Subcutaneous abdominal adipose tissue (tissue), 5 donors: ENCODE measurements at regions not wholly inside any gene's neighbourhood (a gene's known extent, or its start where the extent isn't known, plus 50 kb on each side); places are given as distances from the start of the nearest gene placed in this dataset.

Experiments used
- H3K27ac ChIP-seq: one replicate; pipeline ENCODE4 v1.7.0; 2013; ENCODE audit warnings: low read depth, mild to moderate bottlenecking, inconsistent platforms, low read length, moderate library complexity
- H3K27me3 ChIP-seq, 5 donors: one replicate each; pipeline ENCODE4 v1.7.0; 2013; ENCODE audit warnings: low read length in 5 of 5, inconsistent platforms in 1 of 5; ENCODE audit not compliant: control insufficient read depth in 5 of 5, insufficient read depth in 4 of 5
- H3K36me3 ChIP-seq, 5 donors: one replicate each; pipeline ENCODE4 v1.7.0; 2013; ENCODE audit warnings: low read length in 5 of 5; ENCODE audit not compliant: control insufficient read depth in 5 of 5, insufficient read depth in 5 of 5
- H3K4me1 ChIP-seq, 5 donors: one replicate each; pipeline ENCODE4 v1.7.0; 2013; ENCODE audit warnings: low read length in 5 of 5, mild to moderate bottlenecking in 3 of 5, moderate library complexity in 1 of 5; ENCODE audit not compliant: control insufficient read depth in 5 of 5, insufficient read depth in 5 of 5
- H3K4me3 ChIP-seq, 5 donors: one replicate each; pipeline ENCODE4 v1.7.0; 2013; ENCODE audit warnings: low read length in 5 of 5, low read depth in 1 of 5
- H3K9ac ChIP-seq, 5 donors: one replicate each; pipeline ENCODE4 v1.7.0; 2013; ENCODE audit warnings: low read length in 5 of 5, mild to moderate bottlenecking in 4 of 5, moderate library complexity in 3 of 5
- H3K9me3 ChIP-seq, 5 donors: one replicate each; pipeline ENCODE4 v1.7.0; 2013; ENCODE audit warnings: low read length in 5 of 5; ENCODE audit not compliant: control insufficient read depth in 5 of 5
- donor health status: healthy.
- donor health status: healthy.
- donor health status: healthy.
- donor health status: healthy.
- donor health status: healthy.

DNA sequence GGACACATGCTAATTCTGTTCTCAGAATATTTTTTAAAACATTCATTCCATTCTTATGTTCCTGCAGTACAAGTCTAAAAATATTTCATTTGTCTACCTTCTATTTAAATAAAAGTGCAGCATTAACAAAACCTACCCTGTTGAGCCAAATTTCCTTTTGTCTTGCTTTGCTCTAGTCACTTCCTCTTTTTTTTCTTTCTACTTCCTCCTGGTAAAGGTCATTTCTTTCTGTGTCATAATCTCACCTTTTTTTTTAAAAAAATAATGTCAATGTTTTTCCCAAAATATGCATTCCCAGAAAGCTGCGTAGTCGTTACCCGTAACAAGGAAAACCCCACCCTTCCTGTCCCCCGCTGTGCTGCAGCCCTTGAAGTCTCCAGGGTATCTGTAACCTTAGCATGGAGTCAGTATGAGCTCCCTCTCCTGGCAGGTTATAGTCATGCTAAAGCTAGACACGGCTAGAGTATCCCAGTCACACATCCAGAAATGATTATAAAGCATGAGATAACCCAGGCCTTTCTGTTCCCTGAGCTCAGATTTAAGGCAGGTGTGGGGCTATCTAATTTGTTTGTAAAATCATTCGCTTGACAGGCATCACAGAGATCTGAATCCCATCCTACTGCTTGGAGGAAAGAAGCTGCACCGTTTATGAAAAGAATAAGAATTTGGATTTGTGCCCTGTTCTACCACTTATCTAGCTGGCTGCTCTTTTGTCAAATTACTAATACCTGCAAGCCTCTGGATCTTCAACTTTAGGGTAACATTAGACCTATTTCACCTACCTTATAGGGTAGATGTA is 51.1 kb upstream of the EED start:
- Histone ChIP-seq H3K9ac (peak overlapping the region in 4 of 5 donors; percentile 8 to 34 (median 26)), H3K36me3 (no peaks in the 10 kb centered on the region), H3K4me3 (peak overlapping the region; percentile 8 to 46 (median 37)), H3K27ac (peak overlapping the region; percentile 70), H3K9me3 (no peaks in the 10 kb centered on the region), H3K4me1 (peaks cover 5 to 36% (median 25%) of the 10 kb centered on the region in 5 donors), H3K27me3 (no peaks in the 10 kb centered on the region)

DNA sequence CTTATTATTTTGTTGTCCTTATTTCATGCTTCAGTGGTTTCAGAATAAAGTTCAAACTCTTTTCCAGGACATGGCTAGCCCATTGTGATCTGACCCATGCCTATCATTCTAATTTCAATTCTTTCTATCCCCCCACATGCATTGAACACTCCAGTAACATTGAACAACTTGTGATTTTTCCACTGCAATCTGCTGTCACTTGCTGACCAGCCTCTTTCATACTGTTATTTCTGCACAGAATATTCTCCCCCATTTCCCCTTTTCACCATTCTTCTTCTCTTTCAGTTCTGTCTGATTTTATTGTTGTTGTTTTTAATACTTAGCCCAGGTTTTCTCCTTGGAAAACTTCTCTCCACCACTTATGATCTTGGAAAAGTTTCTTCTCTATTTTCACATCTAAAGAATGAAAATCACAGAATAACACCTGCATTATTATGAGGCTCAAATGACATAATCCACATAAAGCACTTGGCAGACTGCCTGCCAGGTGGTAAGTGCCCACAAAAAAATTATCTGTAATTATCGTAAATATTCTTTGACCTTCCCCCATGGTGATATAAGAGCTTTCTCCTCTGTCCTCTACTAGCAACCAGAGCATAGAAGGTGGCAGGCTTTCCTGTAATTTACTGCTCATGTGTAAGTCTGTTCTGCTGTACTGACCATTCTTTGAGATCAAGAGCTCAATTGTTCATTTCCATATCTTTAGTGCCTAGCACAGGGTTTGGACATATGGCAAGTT is 51.9 kb upstream of the EED start:
- Histone ChIP-seq H3K9me3 (no peaks in the 10 kb centered on the region), H3K4me1 (peaks cover 5 to 36% (median 23%) of the 10 kb centered on the region in 5 donors), H3K36me3 (no peaks in the 10 kb centered on the region), H3K4me3 (peak overlapping the region; percentile 8 to 46 (median 37)), H3K27ac (peak overlapping the region; percentile 70), H3K27me3 (no peaks in the 10 kb centered on the region), H3K9ac (peak overlapping the region in 2 of 5 donors; percentile 0 to 34)

DNA sequence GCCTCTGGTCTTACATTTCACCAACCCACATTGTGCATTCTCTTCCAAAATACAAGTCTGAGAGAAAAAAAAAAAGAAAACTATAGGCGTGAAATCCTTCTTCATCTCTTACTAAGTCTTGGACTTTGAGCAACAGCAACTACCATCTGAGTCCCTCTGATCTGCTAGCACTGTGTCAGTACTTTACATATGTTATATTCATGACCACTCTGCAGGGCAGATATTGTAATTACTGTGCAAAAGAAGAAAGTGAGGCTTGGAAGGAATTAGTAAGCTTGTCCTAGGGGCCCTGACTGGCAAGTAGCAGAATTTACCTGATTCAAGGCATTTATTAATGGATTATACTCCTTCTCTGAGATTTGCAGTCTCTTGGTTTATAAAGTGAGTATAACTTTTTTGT is 52.7 kb upstream of the EED start:
- Histone ChIP-seq H3K4me3 (no peak overlapping the region), H3K27me3 (no peaks in the 10 kb centered on the region), H3K4me1 (peaks cover 5 to 31% (median 20%) of the 10 kb centered on the region in 5 donors), H3K27ac (no peak overlapping the region), H3K9ac (no peak overlapping the region), H3K9me3 (no peaks in the 10 kb centered on the region), H3K36me3 (no peaks in the 10 kb centered on the region)

DNA sequence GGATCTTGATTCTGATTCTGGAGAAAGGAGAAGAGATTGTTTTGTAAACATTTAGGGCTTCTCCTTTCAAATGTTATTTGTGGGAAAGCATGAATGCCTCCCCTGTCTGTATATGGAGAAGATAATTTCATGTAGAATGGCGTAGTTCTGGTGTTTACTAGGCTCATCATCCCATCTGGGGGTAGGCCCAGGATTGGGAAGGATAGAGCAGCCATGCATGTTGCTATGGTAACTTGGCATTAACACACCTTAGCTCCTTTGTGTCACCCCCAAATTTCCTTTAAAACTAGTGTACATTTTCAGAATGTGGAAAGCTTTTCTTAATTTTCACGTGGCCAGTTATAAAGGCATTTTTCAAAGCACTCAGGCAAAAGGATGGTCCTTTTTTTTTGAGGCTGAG is 57.5 kb upstream of the EED start:
- no peaks in the 10 kb centered on the region for H3K36me3 ChIP-seq
- H3K9me3 ChIP-seq = no peaks in the 10 kb centered on the region
- no peak overlapping the region for H3K4me3 ChIP-seq
- peak overlapping the region; percentile 14 for H3K27ac ChIP-seq
- peaks cover 2 to 41% (median 19%) of the 10 kb centered on the region in 5 donors for H3K4me1 ChIP-seq
- no peak overlapping the region for H3K9ac ChIP-seq
- no peaks in the 10 kb centered on the region for H3K27me3 ChIP-seq

DNA sequence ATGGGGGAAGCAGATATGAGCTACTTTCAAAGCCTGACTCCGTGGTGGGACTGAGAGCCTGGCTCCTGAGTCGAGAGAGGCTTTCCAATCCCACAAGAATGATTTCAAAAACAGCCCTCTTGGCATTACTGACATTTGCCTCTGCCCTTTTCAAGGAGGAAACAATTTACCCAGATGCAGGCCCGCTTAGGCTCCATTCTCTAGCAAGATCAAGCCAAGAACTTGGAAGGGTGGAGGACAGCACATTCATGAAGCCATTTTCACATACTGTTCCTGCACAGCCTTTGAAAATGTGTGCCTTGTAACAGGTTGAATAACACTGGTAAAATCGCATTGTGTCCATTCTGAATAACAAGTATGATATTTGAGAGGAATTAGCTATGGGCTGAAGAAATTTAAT is 58.2 kb upstream of the EED start:
- H3K4me1 ChIP-seq = peaks cover 2 to 38% (median 19%) of the 10 kb centered on the region in 5 donors
- H3K4me3 ChIP-seq = no peak overlapping the region
- H3K27ac ChIP-seq = peak overlapping the region; percentile 14
- H3K36me3 ChIP-seq = no peaks in the 10 kb centered on the region
- no peaks in the 10 kb centered on the region for H3K27me3 ChIP-seq
- no peak overlapping the region for H3K9ac ChIP-seq
- H3K9me3 ChIP-seq = no peaks in the 10 kb centered on the region

DNA sequence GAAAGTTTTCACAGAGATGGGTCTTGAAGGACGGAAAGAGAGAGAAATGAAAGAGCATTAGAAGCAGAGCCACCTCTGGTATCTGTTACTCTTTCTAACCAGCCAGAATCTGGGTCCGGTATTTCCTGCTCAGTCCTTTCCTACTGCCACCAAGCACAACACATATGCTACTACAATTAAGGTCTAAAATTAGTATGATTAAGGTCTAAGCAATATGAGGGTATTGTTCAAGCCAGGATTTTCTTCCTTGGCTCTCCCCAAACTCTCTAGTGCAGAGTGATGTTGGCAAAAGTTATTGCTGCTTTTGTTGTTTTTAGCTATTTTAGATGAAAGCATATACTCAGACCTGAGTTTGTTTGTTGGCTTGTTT is 59.2 kb upstream of the EED start:
- Histone ChIP-seq H3K9ac (no peak overlapping the region), H3K27ac (peak overlapping the region; percentile 59), H3K4me1 (peaks cover 2 to 44% (median 19%) of the 10 kb centered on the region in 5 donors), H3K9me3 (no peaks in the 10 kb centered on the region), H3K36me3 (no peaks in the 10 kb centered on the region), H3K4me3 (no peak overlapping the region), H3K27me3 (no peaks in the 10 kb centered on the region)

DNA sequence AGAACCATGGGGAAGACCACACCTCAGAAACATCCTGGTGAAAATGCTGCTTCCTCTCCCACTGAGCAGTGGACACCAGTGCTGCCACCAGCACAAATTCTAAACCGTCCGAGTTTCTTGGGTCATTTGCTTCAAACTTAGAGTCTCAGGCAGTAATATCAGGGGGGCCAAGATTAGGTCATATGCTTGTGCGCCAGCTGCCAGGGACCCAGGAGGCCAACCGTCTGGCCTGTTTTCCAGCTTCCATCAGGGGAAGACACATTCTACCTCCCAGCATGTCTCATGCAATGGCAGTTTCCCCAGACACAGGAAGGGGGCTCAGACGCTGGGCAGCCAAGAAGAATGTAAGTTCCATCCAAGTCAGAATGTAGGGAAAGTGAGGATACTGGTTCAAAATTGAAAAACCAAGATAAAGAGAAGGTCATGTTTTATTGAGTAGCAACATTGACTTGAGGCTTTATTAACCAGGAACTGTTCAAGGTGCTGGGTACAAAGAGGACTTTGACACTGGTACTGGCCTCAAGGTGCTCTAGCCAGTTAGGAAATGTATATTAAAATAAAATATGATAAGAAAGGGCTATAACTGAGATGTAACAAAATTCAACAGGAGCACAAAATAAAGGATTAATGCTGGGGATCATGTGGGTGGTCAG is 59.7 kb upstream of the EED start:
- no peaks in the 10 kb centered on the region for H3K9me3 ChIP-seq
- peak overlapping the region; percentile 59 for H3K27ac ChIP-seq
- peaks cover 2 to 49% (median 19%) of the 10 kb centered on the region in 5 donors for H3K4me1 ChIP-seq
- no peaks in the 10 kb centered on the region for H3K27me3 ChIP-seq
- H3K4me3 ChIP-seq = no peak overlapping the region
- H3K9ac ChIP-seq = no peak overlapping the region
- no peaks in the 10 kb centered on the region for H3K36me3 ChIP-seq

DNA sequence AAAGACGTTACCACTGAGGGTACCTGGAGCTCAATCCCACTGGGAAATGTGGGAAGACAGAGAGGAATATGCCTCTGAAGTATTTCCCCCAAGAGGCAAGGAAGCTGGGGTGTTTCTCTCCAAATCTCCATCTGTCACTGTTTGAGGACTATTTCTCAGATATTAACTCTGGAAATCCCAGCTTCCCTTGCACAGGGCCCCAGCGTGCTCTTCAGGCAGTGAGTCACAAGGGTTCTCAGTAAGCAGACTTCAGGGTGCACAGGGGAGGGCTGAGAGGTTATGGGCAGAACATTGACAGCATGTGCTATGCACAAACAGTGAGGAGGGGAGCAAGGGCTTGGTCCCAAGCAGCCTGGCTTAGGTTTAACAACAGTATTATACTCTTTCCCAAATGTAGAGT is 60.9 kb upstream of the EED start:
- Histone ChIP-seq H3K36me3 (no peaks in the 10 kb centered on the region), H3K27ac (no peak overlapping the region), H3K4me1 (peaks cover 5 to 57% (median 26%) of the 10 kb centered on the region in 5 donors), H3K9ac (no peak overlapping the region), H3K27me3 (no peaks in the 10 kb centered on the region), H3K4me3 (no peak overlapping the region), H3K9me3 (peaks cover 0 to 4% (median 0%) of the 10 kb centered on the region in 5 donors)

DNA sequence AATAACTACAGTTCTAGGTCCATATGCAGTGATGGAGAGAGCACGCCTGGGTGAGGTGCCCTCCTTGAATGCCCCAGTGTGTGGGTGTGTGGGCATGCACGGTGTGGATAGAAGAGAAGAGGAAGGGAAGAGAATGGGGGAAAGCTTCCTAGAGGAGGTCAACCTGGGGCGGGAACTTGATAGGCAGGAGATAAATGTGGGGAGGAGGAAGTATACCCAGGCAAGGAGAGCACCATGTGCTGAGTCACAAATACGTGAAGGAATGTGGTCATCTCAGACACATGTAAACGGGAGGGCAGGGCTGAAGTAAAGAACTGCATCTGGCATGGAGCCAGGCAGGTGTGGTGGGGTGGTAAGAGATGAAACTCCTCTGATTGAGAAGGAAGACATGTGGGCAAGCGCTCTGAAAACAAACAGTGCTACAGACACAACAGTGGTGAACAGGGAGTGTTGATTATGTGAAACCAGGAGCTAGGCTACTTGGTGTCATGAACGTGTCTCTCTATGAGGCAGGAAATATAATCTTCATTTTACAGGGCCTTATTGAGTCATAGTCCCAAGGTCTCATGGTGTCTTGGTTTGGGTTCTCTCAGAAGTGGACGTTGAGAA is 61.5 kb upstream of the EED start:
- Histone ChIP-seq H3K27me3 (no peaks in the 10 kb centered on the region), H3K4me3 (no peak overlapping the region), H3K27ac (no peak overlapping the region), H3K9ac (no peak overlapping the region), H3K36me3 (no peaks in the 10 kb centered on the region), H3K4me1 (peaks cover 5 to 63% (median 32%) of the 10 kb centered on the region in 5 donors), H3K9me3 (peaks cover 0 to 4% (median 0%) of the 10 kb centered on the region in 5 donors)
